Sciatic nerve (tissue), 2 donors: ENCODE measurements at regions not wholly inside any gene's neighbourhood (a gene's known extent, or its start where the extent isn't known, plus 50 kb on each side); places are given as distances from the start of the nearest gene placed in this dataset.
"Not testable (repeated sequence)": the region's sequence is repeated elsewhere in the genome, so short reads cannot be mapped to it uniquely, and the experiment has no call there.

ENCODE experiments used
- ATAC-seq: fragments of 200-7000 bp; cut with Tn5 transposase; one replicate; pipeline ENCODE4 v1.9.1; 2020; ENCODE audit warnings: mild to moderate bottlenecking, moderate library complexity
- DNase-seq: peaks from one replicate; pipeline ENCODE4 v3.0.0-alpha.2; 2020; ENCODE audit warnings: low spot score
- intact Hi-C: fragments of 100-400 bp; cut with DNase I; formaldehyde crosslinking; loops from one replicate; pipeline ENCODE4 v1.14.2; 2022
- donor health status: DM: no; HTN: no; CAD: no.
- donor health status: DM: no; HTN: no; CAD: no.

DNA sequence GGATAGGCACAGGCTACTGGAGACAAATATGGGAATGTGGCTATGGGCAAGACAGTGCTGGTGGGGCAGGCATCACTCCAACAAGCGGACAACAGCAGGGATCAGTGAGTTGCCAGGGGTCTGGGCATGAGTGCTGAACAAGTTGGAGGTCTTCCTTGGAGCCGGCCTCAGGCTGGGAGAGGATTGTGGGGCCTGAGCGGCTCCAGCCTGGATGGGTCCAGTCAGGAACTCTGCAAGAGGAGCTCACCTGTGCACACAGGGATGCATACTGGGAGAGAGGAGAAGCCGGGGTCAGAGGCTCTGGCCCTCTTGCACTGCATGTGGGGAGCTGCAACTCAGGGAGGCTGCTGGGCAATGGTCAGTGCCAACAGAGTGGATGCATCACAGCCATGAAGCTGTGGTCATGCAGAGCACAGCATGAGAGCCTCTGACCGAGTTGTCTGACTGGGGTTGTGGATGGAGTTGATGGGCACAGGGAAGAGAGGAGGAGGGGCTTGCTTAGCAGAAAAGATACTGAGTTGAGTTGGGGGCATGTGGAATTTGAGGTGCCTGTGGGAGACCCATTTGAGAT, 204.0 kb upstream of the ZNF32 start:
- no peak for ATAC-seq
- peak; percentile 42 for DNase-seq

DNA sequence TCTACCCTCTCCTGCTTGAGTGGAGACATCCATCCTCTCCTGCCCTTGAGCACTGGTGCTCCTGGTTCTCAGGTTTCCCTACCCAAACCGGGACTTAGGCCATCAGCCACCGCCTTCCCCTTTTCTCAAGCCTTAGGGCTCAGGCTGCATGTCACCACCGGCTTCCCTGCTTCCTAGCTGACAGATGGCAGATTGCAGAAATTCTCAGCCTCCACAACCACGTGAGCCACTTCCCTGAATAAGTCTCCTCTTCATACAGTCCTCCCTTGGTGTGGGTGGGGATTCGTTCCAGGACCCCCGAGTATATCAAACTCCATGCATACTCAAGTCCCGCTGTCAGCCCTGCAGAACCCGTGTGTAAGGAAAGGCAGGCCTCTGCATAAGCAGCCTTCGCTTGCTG, 203.5 kb upstream of the ZNF32 start:
- peak; percentile 50 for DNase-seq
- ATAC-seq = no peak
- intact Hi-C loops = no loop called here

More for the DNA sequence above, 204.0 kb upstream of the ZNF32 start:
- intact Hi-C loops = no loop called here

DNA sequence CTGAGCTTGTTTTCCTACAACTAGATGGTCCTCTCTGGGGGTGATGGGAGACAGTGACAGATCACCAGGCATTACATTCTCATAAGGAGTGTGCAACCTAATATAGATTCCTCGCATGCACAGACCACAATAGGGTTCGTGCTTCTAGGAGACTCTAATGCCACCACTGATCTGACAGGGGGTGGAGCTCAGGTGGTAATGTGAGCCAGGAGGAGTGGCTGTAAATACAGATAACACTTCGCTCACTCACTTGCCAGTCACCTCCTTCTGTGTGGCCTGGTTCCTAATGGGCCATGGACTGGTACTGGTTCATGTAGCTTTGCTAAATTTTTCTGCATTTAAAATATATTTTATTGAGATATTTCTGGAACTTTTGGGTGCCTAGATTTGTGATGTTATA, 202.3 kb upstream of the ZNF32 start:
- no peak for DNase-seq
- intact Hi-C loops = no loop called here
- no peak for ATAC-seq

DNA sequence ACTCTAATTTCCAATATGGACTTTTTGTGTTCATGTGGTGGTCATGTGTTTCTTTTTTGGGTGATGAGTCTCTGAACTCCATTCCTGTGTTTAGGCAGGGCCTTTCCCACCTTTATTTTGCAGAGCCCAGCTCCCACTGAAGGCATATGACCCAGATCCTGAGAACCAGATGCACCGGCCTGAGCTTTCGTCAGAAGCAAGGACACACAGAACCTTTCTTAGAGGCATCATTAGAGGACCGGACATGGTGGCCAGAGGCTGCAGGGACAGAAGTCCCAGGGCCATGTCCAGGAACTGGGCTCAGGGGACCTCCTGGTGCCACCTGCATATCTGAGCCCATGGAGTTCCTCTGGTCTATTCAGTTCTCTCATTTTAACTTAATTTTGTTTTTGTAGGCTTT, 200.9 kb upstream of the ZNF32 start:
- intact Hi-C loops = no loop called here
- DNase-seq (no peak), ATAC-seq (no peak)

DNA sequence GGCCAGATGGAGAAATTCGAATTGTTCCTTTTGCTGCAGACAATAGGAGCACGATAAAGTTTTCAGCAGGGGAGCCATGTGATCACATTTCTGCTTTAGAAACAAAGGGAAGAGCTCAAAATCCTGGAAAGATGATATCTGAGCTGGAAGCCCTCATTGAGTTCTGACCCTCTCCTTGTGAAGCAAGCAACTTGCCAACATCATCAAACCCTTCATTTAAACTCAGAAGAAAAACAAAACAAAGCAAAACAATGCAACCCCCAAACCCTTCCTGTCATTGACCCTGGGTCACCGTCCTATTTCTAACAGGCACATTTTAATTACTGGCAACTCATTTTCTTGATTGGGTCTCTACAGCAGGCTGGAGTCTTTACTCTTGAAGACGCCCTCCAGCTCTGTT, 198.3 kb upstream of the ZNF32 start:
- ATAC-seq = no peak
- intact Hi-C loops = no loop called here
- no peak for DNase-seq

DNA sequence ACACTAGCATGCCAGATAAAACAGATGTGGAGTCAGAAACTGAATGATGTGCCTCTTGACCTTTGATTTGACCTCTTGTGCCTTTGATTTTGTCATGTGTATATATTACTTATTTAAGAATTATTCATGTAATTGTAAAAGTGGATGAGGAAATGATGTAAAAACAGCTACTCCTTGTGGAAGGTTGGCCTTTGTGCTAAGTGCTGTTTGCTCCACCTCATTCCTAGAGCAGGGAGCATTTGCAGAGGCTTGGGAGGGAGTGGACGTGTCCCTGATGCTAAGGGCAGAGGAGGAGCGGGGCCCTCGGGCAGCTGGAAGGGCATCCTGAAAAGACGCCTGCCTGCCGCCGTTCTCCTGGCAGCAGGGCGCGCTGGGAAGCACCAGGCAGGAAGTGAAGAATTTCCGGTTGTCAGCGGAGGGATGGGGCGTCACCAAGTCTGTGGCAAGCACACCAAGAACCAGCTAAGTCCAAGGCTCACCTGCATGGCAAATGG, 197.6 kb upstream of the ZNF32 start:
- peak; percentile 60 for DNase-seq
- ATAC-seq = peak; percentile 38
- intact Hi-C loops = no loop called here

DNA sequence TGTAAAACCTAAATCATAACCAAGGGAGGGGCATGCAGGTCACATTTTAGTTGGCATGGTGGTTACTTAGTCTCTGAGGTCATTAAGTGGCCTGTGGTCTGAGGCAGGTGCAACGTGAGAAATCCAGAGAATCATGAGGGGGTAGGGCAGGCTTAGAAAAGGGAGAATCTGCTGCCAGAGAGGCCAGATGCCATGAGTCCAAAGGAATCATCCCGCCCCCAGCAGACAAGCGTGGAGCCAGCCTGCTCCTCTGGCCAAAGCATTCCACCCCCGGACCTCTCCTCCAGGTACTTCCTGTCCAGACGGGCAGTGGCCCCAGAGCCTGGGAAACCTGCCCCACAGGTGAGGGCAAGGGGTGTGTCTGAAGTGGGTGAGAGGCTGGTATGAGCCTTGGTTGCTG, 196.4 kb upstream of the ZNF32 start:
- intact Hi-C loops = no loop called here
- peak; percentile 59 for DNase-seq
- ATAC-seq = no peak

DNA sequence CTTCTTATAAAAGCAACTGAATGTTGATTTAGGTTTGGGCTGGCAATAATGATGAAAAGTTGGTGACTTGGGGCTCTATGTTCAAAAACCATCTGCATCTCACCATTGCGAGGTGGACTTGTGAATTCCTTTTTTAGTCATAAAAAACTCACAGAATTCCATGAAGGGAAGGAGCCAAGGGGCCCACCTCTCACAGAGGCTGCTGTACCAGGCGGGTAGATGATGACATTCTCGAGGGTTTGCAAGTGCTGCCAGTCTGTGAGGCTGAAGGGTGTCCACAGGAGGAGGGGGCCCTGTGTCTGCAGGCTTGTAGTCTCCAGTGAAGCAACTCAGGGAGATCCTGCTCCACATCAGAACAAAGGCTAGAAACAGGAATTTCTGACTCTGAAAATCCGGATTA, 195.5 kb upstream of the ZNF32 start:
- intact Hi-C loops = no loop called here
- DNase-seq = peak; percentile 53
- no peak for ATAC-seq

DNA sequence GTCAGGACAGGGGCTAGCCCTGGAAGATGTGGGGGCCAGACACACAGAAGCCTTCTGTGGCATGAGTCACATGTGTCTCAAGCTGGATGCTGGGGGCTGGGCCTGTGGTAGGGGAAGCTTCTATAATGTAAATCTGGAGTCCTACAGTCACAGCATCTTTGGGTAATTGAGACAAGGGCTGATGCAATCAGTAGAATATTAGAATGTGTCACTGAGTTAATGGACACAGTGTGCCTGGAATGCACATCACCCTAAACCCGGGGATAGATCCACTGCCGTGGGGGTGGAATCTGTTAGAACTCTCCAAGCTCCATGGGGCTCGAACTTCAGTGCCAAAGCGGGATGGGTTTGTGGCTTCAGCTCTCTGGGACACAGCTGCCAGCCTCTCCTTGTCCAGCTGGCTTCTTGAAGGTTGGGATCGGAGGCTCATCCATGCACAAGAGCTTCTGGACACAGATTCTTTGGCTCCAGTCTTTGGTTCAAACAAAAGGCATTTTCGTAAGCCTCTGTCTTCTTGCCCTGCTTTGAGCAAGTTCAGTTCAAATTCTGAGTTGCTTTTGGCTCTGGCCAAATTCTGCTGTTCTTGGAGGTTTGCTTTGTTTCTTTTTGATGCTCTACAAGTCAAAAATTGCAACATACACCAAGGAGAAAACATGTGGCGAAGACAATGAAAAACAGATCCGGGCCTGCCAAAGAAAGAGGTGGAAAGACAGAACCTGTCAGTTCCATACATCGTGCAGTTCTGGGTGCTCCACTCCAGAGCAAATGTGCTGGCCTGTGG, 194.8 kb upstream of the ZNF32 start:
- ATAC-seq (peak; percentile 91), DNase-seq (peak; percentile 71)
- intact Hi-C loops = no loop called here

DNA sequence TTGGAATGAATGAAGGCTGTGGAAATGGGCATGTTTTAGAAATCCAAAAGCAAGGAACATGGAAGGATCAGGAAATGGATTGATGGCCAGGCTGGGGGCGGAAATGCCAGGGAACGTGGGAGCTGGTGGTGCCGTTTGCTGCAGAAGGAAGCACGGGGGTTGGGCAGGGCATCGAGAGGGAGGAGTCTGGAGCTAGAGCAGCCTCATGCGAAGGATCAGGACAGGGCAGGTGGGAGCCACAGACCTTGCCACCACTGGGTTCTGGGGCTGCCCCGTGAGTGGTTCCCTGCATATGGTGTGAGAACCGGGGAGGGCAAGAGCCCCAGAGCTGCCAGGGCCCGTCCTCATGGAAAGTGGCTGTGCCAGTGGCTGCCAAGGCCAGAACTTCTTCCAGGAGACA, 193.8 kb upstream of the ZNF32 start:
- intact Hi-C loops = no loop called here
- peak; percentile 55 for DNase-seq
- ATAC-seq = no peak

DNA sequence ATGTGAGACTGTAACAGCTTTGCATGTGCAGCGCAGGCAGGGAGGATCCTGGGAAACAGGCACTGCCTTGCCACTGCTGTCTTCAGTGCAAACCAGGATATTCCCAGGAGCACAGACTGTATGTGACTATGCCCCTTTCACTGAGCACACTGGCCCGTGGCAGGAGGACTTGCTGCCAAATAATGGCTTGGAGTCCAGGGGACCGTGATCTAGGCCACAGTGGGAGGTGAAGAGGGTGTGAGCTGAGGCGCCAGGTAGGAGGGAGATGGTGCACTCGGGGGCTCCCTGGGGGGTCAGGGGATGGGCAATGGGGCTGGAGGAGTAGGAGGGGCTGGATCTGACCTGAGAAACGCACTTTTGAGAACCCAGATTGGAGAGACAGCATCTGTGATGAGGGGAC, 193.4 kb upstream of the ZNF32 start:
- ATAC-seq = no peak
- intact Hi-C loops = no loop called here
- peak; percentile 51 for DNase-seq

DNA sequence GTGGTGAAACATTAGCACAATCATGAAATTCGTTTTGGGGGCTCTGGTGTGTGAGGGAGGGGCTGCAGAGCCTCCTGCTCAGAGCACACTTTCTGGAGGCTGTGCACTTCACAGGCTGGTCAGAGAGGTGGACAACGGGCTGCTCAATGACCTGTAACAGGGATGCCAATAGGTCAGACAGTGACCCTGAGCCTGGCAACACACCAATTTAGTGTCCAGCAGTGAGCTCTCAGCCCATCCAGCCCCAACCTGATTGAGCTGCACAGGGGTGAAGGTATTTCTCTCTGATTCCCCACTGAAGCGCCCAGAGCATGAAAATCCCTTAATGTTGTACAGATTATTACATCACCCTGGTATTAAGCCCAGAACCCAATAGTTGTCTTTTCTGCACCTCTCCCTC, 191.3 kb upstream of the ZNF32 start:
- DNase-seq = no peak
- intact Hi-C loops = no loop called here

DNA sequence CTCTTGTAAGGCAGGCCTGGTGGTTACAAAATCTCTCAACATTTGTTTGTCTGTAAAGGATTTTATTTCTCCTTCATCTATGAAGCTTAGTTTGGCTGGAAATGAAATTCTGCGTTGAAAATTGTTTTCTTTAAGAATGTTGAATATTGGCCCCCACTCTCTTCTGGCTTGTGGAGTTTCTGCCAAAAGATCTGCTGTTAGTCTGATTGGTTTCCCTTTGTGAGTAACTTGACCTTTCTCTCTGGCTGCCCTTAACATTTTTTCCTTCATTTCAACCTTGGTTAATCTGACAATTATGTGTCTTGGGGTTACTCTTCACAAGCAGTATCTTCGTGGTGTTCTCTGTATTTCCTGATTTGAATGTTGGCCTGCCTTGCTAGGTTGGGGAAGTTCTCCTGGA, 186.1 kb upstream of the ZNF32 start:
- intact Hi-C loops, DNase-seq, ATAC-seq: not testable (repeated sequence)

More for the DNA sequence above, 191.3 kb upstream of the ZNF32 start:
- no peak for ATAC-seq

DNA sequence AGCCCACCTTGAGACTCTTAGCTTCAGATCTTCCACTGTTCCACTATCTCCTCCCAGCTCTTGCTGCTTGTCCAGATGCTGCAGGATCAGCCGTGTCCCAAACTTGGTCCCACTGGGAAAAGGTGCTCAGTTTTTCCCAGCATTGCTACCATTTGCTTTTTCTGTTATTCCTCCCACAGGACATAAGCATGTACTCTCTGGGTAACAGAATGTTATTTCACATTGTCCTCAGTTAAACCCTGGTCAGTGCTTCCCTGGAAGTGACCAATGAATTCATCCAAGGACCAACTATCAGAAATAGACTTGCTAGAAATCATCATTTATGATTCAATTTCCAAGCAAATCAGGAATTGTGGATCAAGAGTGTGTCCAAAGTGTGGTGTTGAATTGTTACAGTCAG, 179.2 kb upstream of the ZNF32 start:
- no peak for DNase-seq
- no peak for ATAC-seq
- intact Hi-C loops = no loop called here

DNA sequence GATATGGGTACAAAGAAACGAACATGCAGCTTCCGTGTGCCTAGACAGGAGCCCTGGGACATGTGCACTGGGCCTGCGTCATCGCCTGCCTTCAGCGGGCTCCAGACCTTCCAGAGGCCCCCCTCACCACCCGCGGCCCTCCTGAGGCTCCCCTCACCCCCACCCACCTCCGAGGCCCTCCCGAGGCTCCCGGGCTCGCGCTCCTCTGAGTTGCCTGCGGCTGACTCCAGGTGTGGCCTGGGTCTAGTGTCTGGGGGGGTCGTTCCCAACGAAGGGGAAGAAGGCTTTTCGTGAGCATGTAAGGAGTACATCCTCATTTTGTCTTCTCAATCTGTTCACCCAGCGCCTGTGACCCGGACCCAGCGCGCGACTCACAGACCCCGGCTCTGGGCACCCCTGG, 177.3 kb upstream of the ZNF32 start:
- no peak for DNase-seq
- intact Hi-C loops = no loop called here
- ATAC-seq = no peak

DNA sequence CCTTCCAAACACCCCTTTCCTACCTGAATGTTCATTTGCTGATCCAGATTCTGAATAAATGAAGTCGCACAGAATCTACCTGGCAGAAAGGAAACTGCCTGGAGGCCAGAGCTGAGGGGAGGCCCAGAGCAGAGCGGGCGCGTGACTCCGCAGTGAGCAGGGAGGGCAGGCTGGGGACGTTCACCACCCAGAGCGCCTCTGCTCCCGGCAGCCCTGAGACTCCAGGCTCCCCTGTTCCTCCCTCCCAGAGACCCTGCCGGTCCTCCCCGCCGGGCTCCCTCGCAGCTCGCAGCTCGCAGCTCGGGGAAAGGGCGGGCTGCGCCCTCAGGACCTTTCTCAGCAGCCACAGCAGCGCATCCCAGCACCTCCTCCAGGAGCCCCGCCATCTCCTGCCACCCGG, 176.7 kb upstream of the ZNF32 start:
- DNase-seq (no peak), ATAC-seq (peak; percentile 61)
- intact Hi-C loops = no loop called here

DNA sequence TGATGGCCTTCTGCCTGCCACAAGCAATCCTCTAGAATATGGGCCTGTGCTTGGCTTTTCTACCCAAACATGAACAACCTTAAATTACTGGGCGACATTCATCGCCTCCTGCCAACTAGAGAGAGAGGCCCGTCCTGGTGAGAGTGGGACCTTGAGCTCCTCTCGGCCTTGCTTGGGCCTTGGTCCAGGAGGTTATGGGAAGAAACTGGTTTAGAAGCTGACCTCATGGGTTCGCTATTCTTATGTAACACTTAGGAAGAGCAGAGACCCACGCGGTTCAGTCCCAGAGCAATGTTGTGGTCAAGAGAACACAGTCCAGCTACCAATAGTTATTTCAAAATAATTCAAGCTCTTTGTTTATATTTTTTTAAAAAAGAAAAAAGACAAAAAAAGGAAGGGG, 176.3 kb upstream of the ZNF32 start:
- DNase-seq (peak; percentile 83), ATAC-seq (peak; percentile 98)
- intact Hi-C loops = no loop called here

DNA sequence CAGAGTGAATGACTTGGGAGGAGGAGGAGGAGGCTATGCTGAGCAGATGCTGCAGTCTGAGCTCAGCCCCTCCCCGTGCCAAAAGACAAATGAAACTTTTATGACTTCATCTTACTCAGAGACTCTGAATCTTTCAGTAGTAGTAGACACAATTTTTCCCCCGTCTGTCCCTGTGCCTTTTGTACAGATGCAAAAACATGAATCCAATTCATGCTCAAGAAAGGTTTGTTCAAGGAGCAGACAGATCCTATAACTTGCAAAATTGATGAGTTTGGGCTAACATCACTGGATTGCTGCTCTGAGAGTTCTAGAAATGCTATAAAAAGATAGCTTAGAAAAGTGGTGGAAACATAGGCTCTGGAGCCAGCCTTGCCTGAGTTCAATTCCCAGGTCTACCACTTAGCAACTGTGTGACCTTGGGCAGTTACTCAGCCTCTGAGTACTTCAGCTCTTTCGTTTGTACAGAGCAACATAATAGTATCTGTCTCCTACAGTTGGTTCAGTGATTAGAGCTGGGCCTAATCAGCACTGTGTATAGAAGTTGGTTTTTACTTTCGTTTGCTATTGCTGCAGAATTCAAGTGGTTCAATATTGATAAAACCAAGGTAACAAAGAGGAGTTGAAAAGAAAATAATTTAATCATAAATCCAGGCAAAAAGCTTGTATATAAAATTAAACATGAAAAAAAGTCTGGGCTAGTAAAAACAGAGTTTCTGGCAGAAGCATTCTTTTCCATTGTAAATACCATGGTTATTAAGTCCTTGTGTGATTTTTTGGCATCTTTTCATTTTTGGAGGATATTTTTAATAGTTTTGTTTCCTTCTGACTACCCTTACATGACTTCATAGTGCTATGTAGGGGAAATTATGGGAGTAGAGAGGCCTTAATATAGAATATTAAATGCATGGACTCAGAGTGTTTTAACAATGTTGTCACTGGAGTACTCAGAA, 174.2 kb upstream of the ZNF32 start:
- no peak for DNase-seq
- intact Hi-C loops = no loop called here
- ATAC-seq = peak; percentile 20

DNA sequence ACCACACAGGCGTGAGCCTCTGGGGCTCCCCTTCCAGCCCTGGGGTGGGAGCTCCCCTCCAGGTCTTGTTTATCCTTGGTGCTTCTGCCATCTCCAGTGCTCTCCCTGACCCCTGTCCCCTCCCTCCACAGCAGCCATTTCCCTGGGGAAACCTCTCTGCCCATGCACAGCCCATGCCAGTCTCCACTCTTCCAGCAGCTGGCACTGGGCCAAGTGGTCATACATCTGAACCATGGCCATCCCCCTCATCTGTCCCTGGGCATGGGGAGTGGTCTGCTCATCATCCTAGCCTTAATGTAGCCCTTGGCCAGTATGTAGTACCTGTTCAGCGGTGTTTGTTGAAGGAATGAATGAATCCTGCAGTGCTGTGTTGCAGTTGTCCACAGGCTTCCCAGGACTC, 172.4 kb upstream of the ZNF32 start:
- ATAC-seq = no peak
- intact Hi-C loops = no loop called here
- DNase-seq = no peak

DNA sequence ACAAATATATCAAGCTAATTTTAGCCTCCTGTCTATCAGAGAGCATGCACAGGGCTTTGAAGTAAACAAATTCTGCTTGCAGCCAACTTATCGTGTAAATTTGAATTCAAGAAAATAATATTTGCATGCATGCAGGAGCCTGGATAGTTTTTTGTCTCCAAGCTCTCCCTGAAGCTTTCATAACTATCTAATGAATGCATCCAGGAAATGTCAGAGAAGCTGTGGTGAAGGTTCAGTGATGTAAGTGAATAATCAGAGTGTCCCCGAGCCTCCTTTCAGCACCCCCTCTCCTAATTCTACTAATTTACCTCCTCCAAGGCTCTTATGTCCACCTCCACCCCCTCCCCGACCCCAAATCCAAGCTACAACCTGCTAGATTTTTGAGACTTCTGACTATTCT, 172.0 kb upstream of the ZNF32 start:
- intact Hi-C loops = no loop called here
- DNase-seq (no peak), ATAC-seq (no peak)
